GM19035 (cell line): ENCODE measurements at regions not wholly inside any gene's neighbourhood (a gene's known extent, or its start where the extent isn't known, plus 50 kb on each side); places are given as distances from the start of the nearest gene placed in this dataset.

ENCODE experiments used
- ATAC-seq: cut with Tn5 transposase; IDR thresholded peaks from one replicate; pipeline ENCODE4 v1.9.1; 2021; ENCODE audit not compliant: unreplicated experiment

- ATAC-seq, result peak; percentile 91
These were observed 146.2 kb downstream of the KLF13 start for GRCh38 chr15:31472636-31473384.

GRCh38 chr15:31473385-31474058 lies 146.9 kb downstream of the KLF13 start:
- peak; percentile 23 for ATAC-seq

GRCh38 chr15:31474059-31474868 lies 147.6 kb downstream of the KLF13 start:
- no peak for ATAC-seq

- ATAC-seq, result no peak
These were observed 149.7 kb downstream of the KLF13 start for GRCh38 chr15:31476236-31476810.

- no peak for ATAC-seq
These were observed 150.2 kb downstream of the KLF13 start for GRCh38 chr15:31476866-31477265.

GRCh38 chr15:31477301-31477700 lies 150.7 kb downstream of the KLF13 start:
- no peak for ATAC-seq

- no peak for ATAC-seq
These were observed 151.4 kb downstream of the KLF13 start for GRCh38 chr15:31477851-31478701.

GRCh38 chr15:31478702-31479221 lies 152.1 kb downstream of the KLF13 start:
- ATAC-seq, result no peak

GRCh38 chr15:31480356-31481025 lies 153.9 kb downstream of the KLF13 start:
- no peak for ATAC-seq

GRCh38 chr15:31481142-31481541 lies 154.5 kb downstream of the KLF13 start:
- ATAC-seq, result no peak

GRCh38 chr15:31482122-31482922 lies 155.7 kb downstream of the KLF13 start:
- ATAC-seq, result no peak

- ATAC-seq, result no peak
These were observed 156.7 kb downstream of the KLF13 start for GRCh38 chr15:31483053-31483985.

- ATAC-seq, result no peak
These were observed 157.6 kb downstream of the KLF13 start for GRCh38 chr15:31483986-31484951.

GRCh38 chr15:31484986-31485385 lies 158.4 kb downstream of the KLF13 start:
- ATAC-seq, result no peak

GRCh38 chr15:31485431-31485830 lies 158.8 kb downstream of the KLF13 start:
- no peak for ATAC-seq

- ATAC-seq, result no peak
These were observed 159.4 kb downstream of the KLF13 start for GRCh38 chr15:31485911-31486461.
